SHP77 treated with DMSO at 0.1 percent for 48 hours (cell line): ENCODE measurements at regions not wholly inside any gene's neighbourhood (a gene's known extent, or its start where the extent isn't known, plus 50 kb on each side); places are given as distances from the start of the nearest gene placed in this dataset.

ENCODE experiments used
- DNase-seq: peaks from one replicate; lab custom pipeline; 2025; lab: John Stamatoyannopoulos, UW

DNA sequence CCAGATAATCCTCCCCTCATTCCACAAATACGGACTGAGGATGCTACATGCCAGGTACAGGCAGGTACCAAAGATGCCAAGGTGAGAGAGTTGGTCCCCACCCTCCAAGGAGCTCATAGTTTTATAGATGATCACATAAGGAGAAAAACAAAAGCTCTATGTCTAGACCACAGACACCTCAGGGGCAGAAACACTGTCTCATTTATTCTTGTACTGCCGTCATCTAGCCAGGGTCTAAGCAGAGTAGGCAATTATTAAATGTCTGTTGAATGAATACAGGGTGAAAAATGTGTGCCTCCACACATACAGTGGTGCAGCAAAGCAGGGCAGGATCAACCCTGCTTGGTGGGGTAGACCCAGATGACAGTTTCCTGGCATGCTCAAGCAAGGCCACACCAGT, 439.8 kb upstream of the JARID2 start:
- no peak for DNase-seq

- DNase-seq: no peak
Measured at GRCh38 chr6:14807130-14807529, 438.7 kb upstream of the JARID2 start.

DNA sequence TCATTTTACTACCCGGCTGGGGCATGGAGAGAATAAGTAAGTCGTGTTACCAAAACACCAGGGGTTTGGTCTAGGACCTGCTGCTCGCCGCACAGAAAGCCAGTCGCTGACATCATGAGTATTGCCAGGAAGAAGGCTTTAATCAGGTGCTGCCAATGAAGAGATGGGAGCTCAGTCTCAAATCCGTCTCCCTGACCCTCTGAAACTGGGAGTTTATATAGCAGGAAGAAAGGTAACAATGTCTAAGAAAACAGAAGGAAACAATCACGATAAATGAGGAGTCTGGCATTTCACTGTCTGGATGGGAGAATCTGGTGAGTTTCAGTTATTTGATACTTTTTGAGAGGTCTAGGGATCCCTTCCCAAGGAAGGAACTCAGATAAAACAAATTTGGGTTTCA, 437.9 kb upstream of the JARID2 start:
- no peak for DNase-seq

GRCh38 chr6:14810021-14810420, 435.8 kb upstream of the JARID2 start:
- no peak for DNase-seq

GRCh38 chr6:14811775-14812428, 434.0 kb upstream of the JARID2 start:
- no peak for DNase-seq

GRCh38 chr6:14814016-14814415, 431.9 kb upstream of the JARID2 start:
- no peak for DNase-seq

DNA sequence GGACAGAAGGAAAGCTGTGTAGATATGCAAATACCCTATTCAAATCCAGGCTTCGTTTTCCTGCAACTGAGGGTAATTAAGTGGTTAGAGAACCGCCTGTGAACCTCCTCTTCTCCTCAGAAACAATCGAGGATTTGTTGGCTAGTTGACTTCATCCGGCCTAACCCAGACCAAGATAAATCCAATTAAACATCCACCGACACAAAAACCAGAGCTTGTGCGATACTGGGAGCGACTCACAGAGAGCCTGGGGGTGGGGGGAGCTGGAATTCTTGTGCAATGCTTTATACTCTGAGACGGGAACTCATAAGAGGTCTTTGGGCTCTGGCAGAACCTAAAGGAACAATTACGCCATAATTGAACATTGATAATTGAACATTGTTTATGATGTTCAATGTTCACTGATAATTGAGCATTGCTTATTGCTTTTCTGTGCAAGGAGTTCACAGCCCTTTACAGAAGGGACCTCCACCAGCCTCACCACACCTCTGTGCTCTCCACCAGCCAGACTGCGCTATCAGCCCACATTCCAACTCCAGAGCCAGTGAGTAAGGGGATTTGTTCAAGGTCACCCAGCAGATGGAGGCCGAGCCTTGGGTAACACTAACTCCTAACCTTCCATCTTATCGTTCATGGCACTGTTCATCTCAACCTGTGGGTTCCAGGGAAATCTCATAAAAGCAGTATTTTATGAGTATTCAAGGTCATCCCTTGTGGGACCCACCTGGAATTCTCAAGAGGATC, 429.6 kb upstream of the JARID2 start:
- no peak for DNase-seq

- no peak for DNase-seq
Measured at GRCh38 chr6:14817074-14817473, 428.8 kb upstream of the JARID2 start.

- DNase-seq: no peak
Measured at GRCh38 chr6:14818422-14818884, 427.4 kb upstream of the JARID2 start.

DNA sequence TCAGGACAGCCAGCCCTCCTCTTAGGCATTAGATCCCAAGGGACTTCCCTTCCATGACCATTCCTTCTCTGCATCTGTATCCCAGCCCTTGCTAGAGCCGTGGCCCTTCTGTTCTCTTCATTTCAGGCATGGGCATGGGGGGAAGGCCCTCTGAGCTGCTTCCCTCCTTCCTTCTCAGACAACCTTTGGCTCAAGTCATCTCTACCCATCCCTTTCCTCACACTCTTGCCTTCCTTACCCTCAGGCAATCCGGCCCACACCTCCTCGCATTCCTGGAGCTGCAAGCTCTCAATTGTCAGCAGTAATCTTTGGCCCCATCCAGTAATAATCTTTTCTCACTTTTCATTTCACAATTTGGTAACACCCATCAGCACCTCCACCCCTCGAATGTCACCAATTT, 426.9 kb upstream of the JARID2 start:
- DNase-seq: no peak

DNA sequence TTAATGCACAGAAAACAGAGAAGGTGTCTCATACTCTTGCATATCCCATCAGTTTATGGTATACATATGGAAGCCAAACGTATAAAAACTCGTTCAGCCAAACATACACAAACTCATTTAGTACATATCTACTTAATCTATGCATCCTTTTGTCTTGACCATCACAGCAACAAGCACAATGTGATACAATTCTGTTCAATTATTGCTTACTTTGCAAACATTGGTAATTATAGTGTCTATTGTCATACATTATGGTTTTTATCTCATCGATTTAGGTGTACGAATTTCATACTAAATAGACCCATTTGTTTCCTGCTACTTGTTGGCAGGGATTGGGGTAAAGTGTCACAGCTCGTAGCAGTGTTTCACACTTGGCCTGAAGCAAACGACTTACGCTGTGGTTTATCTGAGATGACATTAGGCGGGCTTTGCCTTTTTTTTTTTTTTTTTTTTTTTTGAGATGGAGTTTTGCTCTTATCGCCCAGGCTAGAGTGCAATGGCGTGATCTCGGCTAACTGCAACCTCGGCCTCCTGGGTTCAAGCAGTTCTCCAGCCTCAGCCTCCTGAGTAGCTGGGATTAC, 425.9 kb upstream of the JARID2 start:
- no peak for DNase-seq

DNA sequence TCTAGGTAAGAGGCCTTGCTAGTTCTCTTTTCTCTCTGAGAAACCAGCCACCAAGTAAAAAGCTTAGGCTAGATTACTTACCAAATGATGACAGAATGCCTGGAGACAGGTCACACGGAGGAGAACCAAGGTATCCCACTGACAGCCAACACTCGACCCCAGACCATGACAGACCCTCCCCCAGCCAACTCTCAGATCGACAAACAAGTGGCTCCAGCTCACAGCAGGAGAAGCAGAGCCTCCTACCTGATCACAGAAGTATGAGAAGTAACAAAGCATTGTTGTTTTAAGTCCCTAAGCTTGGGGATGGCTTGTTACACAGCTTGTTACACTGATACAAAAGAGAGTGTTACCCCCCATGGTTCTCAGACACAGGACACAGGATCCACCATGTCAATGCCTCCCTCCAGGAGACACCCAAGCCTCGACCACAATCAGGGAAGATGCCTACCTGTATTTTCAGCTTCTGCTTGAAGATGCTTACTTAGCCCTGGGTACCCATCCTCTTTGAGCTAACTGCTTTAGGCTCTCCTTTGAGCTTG, 423.8 kb upstream of the JARID2 start:
- DNase-seq: no peak

GRCh38 chr6:14822679-14823078, 423.2 kb upstream of the JARID2 start:
- no peak for DNase-seq

- DNase-seq: no peak
Measured at GRCh38 chr6:14824060-14824459, 421.8 kb upstream of the JARID2 start.

DNA sequence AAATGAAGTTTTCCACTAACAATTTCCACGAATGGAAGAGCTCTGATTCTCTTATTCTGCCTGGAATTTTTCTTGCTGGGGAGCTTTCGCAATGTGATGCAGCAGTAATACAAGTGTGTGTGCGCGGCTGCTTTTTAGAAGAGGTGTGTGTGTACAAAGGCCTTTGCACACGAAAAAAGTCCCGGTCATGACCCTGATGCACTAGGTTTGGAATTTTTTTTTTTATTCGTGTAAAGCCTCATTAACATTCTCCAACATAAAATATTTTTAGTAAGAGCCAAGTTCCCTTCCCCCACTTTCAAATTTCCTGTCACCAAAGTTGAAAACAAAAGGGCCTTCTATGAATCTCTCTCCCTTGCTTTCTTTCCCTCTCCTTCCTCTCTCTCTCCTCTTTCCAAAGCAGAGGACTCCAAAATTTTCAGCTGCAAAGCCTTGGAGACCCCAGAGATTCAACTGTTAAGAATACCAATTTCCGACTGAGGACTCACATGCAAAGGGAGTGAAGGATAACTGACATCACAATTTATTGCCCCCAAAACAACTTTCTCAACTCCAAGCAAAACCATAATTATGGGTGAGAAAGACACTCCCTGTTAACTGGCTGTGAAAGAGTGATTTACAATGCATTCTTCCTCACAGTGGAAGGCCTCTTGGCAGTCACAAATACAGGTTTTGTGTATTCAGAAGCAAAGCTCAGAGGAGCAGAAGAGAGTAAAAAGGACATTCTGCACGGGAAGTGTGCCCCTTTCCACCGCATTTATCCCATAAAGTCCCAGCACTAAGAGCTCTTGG, 421.2 kb upstream of the JARID2 start:
- no peak for DNase-seq

GRCh38 chr6:14826456-14826855, 419.4 kb upstream of the JARID2 start:
- no peak for DNase-seq

DNA sequence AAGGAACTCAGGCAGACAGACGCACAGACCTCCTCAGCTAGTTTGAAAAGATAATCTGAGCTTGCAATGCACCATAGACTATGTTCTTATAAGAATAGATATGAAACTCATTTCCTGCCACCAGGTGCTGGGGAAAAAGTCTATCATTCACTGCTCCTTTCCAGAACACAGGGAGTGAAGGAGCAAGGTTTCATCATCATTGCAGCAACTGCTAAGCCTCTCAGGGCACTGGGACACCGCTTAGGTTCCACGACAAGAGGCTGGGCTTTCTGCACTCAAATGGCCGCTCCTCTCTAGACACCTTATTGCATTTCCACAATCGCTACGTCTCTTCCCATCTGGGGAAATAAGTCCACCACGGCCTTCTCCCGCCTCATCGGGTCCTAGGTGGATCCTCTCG, 418.5 kb upstream of the JARID2 start:
- no peak for DNase-seq

DNA sequence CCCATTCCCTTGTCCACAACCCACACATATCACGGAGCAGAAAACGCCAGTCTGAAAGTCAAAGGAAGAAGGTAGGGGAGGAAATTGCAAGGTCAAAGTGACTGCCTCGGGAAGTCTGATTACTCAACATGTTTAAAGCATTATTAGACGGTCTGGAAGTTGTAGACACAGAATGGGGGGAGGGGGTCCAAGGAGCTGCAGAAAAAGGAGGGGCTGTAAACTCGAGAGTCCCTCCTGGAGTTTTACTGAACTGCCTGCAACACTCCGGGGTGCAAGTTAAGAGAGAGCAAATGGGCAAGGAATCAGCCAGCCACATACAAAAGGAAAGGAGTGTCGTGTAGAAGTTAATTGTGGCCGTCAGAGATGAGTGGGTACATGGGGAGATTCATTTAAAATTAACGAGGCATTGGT, 417.7 kb upstream of the JARID2 start:
- no peak for DNase-seq

GRCh38 chr6:14831070-14831469, 414.8 kb upstream of the JARID2 start:
- no peak for DNase-seq

DNA sequence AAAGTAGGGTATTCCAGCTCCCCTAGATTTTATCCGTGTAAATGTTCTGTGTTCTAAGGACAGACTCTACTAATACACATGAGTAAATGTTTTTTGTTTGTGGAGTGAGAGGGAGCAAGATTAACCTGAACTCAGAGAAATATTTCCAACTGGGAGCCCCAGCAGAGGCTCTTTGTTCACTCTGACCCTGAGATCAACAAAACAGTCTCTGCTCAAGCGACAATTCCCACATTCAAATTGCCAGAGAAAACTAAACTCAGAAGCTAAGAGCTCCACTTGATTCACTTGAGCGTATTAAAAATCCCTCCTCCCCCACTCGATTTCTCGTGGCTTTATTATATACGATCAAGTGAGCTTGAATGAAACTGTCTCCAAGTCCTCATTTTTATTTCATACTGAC, 413.9 kb upstream of the JARID2 start:
- DNase-seq: no peak

- DNase-seq: no peak
Measured at GRCh38 chr6:14832427-14832826, 413.4 kb upstream of the JARID2 start.

DNA sequence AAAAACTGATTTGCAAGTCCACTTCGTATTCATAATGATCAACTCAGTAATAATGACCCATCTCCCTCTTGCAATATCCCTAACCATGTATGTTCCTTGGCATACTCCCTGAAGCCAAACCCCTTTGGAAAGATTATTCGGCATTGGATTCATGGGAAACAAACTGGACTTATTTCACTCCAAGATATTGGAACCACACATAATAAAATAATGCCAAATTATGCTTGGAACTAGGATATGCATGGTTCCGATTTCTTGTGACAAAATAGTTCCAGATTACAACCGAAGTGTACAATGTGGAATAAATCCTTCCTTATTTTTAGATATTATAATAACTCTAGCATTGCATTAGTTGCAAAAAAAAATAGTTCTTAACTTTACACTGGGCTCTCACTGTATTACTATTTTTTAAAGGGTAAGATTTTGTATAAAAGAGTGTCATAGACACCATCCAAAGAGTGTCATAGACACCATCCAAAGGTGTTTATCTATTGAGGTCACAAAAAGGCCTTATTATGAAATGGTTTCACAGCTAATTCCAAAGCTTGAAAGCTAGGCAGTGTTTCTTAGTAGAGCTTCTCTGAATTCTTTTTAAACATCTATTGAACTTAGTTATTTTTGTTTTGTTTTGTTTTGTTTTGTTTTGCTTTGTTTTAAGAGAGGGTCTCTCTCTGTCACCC, 410.9 kb upstream of the JARID2 start:
- DNase-seq: no peak
